ENCODE measurements at regions not wholly inside any gene's neighbourhood (a gene's known extent, or its start where the extent isn't known, plus 50 kb on each side); places are given as distances from the start of the nearest gene placed in this dataset.
"Not testable (repeated sequence)": the region's sequence is repeated elsewhere in the genome, so short reads cannot be mapped to it uniquely, and the experiment has no call there.

GRCh38 chr15:20785151-20785936 is 80.8 kb downstream of the POTEB2 start:
- DNase-seq (ENCODE audit: low read depth in 2 of 2), result not testable (repeated sequence)

DNA sequence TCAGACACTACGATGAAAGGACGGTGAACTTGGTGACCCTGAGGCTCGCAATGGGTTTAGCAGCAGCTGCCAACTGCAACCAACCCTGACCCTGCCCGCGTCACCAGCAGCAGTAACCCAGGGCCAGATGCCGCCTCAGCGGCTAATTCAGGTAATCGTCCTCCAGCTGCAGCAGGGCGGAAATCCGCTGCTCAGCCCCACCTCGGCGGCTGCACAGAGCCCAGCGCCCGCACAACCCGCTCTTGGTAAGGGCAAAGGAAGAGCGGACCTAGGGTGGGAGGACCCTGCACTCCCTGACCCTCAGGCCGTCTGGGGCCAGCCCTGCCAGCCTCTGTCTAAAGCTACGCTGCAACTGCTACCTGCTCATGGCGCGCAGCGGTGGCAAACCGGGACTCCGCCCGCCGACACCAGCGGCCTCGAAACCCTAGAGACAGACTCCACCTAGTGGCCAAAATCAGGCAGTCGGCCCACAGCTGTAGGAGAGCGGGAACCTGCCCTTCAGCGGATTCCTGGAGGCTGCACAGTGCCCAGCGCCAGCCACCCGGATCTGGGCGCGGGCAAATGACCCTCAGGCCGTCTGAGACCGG is 82.4 kb downstream of the POTEB2 start:
- DNase-seq (ENCODE audit: low read depth in 2 of 2), result not testable (repeated sequence)

DNA sequence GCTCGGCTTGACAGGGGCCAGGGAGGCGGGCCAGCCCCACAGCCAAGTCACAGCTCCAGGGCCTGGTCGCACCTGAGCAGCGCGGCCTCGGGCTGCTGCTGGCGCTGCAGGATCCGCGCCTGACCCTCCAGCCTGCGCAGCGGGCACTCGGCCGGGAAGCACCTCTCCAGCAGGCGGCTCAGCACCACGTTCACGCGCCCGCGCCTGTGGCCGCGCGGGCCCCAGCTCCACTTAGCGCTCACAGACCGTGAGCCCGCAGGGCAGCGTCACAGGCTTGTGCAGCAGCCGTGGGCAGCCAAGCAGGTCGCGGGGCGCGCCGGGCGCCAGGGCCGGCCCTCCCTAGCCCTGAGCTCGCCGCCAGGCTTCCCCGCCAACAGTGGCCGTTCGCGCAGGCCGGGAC is 90.7 kb downstream of the POTEB2 start:
- not testable (repeated sequence) for DNase-seq (ENCODE audit: low read depth in 2 of 2)

DNA sequence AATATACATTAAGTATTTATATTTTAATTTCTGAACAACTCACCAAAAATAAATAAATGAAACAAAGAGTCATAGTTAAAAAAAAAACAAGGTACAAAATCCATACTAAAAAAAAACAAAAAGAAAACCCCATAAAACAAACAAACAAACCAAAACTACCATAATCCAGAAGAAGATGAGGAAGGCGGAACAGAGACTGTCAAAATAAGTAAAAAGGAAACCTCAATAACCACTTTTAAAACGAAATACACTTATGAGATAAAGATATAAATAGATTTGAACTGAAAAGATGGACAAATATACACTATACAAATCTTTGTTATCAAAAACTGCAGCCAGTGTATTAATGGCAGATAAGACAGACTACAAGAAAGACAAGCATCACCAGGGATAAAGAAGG is 98.2 kb downstream of the POTEB2 start:
- DNase-seq (ENCODE audit: low read depth in 2 of 2), result not testable (repeated sequence)

GRCh38 chr15:20762422-20762821 is 103.7 kb downstream of the POTEB2 start:
- DNase-seq (ENCODE audit: low read depth in 2 of 2), result not testable (repeated sequence)

GRCh38 chr15:20756440-20756839 is 109.7 kb downstream of the POTEB2 start:
- not testable (repeated sequence) for DNase-seq (ENCODE audit: low read depth in 2 of 2)

DNA sequence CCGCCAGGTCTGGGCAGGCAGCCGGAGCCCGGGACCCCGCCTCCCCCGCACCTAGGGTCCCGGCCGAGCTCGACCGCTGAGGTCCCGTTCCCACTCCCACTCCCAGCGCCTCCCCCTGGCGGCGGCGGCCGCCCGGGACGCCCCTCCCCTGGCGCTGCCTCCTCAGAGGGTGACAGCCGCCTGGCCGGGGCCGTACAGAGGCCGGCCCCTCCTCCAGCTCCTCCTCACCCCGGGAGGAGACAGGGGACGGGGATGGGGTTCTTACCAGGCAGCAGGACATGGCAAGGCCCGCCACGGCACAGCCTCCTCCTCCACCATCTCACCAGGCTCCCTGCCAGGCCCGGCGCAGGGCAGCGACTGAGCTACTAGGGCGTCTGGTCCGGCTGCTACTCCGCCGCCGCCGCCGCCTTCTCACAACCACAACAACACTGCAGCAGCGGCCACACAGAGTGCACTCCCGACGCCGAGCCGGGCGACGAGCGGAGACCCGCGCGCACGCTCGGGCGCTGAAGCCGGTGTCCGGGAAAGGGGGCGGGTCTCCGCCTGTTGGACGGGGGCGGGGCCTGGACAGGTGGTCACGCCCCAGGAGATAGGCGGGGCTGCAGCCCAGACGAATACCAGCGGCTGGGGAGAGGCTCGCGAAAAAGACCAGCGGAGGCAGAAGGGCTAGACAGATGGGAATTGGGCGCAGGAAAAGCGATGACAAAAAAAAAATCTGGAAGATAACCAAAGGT is 110.3 kb downstream of the POTEB2 start:
- DNase-seq (ENCODE audit: low read depth in 2 of 2), result peak in 1 of 2 donors; percentile 16

DNA sequence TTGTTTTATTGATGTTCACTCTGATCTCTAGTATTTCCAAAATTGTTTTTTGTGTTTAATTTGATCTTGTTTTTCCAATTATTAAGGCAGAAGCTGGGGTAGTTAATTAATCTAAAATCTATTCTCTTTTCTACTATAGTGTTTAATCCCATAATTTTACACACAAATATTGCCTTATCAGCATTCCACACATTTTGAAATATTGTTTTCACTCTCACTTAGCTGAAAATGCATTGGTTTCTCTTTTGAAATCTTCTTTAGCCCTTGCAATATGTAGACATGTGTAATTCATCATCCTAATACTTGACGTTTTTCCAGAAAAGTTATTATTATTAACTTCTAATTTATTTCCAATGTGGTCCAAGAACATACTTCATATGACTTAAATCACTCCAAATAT is 132.6 kb downstream of the POTEB2 start:
- not testable (repeated sequence) for DNase-seq (ENCODE audit: low read depth in 2 of 2)

Data from activated CD8-positive, alpha-beta memory T cell treated with anti-CD3 and anti-CD28 coated beads for 4 hours (primary cell).